Hypothalamus (tissue), 51 donors: ENCODE measurements at regions not wholly inside any gene's neighbourhood (a gene's known extent, or its start where the extent isn't known, plus 50 kb on each side); places are given as distances from the start of the nearest gene placed in this dataset.

Source experiments
- DNase-seq, 51 donors: peaks; one replicate each; lab custom pipeline; 2025; lab: John Stamatoyannopoulos, UW

DNA sequence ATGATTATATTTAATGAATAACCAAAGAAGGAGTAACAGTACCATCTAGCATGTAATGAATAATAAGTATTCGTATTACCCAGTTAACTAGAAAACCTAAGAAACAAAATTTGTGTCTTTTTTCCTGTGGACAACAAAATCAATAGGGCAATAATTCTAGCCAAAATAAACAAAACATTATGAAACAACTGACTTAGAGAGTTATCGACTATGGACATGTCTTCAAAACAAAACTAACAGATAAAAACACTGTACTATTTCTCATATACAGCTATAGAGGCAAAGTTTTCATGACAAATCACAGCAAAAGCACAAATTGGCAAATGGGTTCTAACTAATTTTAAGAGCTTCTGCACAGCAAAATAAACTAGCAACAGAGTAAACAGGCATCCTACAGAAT lies 224.1 kb downstream of the ALX1 start:
- no peak for DNase-seq

DNA sequence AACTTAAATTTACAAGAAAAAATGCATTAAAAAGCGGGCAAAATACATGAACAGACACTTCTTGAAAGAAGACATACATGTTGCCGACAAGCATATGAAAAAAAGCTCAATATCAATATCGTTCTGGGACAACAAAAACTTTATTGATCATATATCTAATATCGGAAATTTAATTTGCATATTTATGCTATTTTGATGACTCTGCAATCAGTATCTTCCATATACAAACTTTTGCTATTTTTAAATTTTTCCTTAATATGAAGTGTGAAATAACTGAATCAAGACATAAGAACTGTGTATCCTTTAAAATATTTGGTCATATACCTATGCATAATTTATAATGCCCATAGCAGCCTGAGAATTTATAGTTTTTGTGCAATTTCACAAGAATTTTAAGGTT lies 224.6 kb downstream of the ALX1 start:
- no peak for DNase-seq

DNA sequence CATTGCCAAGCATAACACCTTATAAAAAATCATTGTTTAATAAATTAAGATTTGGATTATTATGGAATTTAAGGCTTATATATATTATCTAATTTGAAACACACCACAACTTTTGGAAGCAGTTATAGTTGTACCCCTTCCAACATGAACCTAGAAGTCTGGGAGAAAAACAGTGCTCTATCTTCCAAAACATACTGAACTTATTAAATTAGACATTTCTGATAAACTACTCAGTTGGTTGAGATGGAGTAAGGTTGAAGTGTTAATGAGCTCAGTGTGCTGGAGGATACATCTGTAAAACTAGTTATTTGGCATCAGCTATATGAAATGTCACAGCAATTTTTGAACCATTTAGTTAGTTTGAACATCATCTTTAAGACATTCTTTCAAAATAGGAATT lies 227.4 kb downstream of the ALX1 start:
- no peak for DNase-seq

DNA sequence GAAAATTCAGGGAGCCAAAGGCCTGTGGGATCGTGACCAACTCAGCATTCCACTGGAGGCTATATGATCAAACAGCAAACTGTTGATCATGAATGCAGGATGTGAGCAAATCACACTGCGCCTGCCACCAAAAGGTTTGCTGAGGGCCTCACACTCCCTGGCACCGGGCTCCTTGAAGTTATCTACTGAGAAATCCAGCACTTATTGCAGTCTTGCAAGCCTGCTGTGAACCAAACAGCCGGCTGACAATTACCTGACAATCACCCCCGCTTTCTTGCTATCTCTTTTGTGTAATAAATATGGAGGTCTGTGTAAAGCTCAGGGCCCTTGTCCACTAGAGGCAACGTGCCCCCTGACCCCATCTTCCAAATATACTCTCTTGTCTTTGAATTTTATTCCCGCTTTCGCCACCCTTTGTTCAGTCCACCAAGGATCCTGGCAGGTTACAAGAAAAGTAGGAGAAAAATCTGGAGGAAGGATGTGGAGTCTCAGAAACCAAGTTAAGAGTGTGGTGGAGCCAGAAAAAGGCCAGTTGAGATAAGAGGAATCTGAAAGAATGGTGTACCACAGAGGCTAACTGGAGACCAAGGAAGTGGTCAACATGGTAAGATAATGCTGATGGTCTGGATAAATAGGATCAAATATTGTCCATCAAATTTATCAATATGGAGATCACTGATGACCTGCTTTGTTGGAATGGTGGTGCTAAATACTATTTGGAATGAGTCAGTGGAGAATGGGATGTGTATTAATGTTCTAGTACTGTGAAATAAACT lies 229.2 kb downstream of the ALX1 start:
- no peak for DNase-seq

DNA sequence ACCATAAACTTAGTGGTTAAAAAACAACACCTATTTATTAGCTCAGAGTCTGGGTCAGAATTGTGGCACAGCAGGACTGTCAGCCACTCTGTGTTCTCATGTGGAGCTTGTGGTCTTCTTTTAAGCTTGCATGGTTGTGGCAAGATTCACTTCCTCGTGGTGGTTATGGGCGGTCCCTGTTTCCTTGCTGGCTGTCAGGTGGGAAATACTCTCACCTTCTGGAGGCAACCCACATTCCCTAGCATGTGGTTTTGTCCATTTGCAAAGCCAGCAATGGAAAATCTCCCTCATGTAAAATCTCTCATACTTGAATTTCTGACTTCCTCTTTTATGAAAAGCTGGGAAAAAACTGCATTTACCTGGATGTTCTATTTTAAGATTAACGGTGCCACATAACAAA lies 229.8 kb downstream of the ALX1 start:
- DNase-seq = no peak

DNA sequence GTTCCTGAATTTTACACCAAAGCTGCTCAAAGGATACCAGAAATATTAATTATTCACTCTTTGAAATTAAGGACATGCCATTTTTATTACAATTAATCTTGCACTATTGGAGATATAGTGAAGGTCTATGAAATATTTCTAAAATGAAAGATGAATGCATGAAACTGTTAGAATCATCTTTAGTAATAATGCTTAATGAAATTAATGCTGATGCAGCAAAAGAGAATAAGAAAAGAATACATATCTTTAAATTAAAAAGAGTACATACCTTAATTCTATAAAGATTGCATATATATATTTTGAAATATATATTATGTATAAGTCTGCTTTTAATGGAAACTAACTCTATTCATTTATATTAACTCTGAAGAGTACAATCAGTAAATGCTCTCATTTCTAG lies 236.0 kb downstream of the ALX1 start:
- no peak for DNase-seq

DNA sequence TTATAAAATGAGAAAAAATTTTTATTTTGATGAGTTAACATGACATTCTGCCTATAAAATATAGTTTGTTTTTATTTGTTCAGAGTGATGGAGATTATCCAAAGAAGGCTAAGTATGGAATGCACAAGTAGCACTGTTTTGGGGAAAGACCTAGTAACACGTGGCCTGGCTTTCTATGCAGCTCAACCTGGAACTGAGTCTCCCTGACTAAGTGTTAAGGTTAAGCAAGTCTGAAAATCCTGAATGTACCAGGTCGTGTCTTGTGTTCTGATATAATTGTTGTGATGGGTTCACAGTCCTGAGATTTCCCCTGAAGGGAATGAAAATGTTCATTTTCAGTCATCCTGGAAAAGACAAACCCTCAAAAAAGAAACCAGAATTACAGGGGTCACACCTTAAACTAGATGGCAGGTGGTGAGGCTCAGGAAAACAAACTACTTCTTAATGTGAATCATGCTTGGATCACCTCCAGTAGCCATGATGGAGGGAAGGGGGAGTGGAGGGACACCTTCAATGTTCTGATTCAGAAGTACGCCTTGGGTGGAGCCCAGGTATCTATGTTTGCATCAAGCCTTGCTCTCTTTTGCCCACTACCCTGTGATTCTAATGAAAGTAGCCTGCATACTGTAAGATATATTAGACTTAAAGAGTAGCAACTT lies 236.8 kb downstream of the ALX1 start:
- no peak for DNase-seq

DNA sequence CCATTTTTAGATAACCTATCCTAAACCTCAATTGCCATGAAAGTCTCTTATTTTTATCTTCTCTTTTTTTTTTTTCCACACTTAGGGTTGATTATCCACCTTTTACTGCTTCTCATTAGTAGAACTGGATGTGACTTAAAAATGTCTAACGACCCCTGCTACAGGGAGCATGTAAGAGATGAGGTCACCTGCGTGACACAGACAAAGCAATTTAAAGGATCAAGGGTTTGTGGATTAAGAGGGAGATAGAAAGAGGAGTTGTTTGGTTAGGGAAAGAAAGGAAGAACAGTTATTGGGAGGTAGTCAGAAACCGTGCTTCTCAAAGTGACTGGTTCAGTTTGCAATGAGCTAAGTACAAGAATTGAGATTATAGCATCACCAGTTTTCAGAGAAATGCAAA lies 239.1 kb downstream of the ALX1 start:
- no peak for DNase-seq

DNA sequence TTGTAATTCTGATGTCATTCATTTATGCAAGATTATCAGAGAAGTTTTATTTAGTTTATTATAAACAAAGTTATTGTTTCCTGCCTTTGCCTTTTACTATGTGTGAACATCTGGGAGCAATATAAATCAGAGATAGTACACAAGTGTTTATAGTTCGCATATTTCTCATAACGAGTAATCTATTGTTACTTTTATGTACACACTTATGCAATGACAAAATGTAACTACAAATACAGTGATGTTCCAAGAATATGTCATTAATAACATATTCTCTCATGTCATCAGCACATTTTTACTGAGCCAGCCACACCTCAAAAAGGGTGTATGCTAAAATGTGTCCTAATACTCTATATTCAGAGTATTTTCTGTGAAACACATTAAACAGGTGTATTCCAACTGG lies 243.2 kb downstream of the ALX1 start:
- DNase-seq = no peak

DNA sequence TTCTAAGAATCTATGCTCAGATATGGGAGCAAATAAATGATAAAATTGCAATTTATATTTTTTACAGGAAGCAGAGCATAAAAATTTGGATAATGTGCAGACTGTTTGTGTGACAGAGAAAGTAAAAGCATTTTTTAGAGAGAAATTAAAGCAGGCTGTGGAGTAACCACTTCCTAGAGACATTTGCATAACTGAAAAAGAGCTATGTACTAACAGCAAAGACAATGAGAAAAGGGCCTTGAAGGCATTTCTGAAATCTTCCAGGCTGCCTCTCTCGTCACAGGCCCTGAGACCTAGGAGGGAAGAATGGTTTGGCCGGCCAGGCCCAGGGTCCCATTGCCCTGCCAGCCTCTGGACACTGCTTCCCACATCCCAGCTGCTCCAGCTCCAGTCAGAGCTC lies 247.2 kb downstream of the ALX1 start:
- DNase-seq = no peak

DNA sequence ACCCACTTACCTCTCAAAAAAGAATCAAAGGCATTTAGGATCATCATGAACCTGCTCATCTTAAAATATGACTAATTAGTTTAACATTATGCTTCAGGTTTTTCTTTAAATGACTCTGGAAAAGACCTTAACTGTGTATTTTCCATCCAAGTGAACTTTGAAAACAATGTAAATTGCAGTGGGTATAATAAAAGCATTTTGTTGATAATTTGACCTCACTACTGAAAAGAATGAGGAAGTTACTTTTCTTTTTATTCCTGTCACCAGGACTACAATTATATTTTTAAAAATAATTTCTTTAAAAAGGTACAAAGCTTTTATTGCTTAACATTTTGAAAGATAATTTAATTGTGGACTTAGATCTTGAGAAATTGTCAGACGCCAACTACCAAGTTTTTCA lies 249.9 kb downstream of the ALX1 start:
- DNase-seq = no peak

DNA sequence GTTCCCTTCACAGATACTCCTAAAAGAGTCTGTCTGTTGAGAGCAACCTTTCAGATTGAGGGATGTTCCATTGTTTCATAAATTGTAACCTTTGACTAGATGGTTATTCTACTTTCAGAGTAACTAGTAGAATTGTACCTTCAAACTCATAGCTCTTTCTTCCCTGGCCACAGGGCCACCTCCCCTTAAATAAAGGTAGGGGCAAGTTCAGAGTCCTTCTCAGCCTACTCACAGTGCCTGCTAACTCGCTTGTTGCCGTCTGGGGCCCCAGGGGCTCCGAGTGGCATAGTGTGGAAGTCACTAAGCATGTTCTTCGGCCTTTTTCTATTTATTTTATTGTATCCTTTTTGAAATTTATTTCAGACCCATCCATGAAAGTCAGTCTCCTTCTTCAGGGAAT lies 250.4 kb downstream of the ALX1 start:
- no peak for DNase-seq

DNA sequence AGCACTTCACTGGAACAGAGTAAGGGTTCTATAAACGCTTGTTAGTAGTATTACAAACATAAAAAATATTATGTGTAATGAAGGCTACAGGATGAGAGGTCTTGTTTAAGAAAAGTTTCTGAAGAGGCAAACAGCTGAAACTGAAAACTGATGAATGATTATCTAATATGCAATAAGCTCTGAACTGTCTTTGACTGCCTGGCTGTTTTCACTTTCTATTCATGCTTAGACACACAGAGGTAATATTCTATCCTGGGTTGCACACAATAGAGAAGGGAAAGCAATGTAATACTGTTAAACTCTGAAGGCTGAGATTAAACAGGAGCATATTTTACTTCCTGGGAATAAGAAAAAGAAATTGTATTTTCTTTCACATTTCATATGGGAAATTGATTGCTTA lies 251.3 kb downstream of the ALX1 start:
- no peak for DNase-seq

DNA sequence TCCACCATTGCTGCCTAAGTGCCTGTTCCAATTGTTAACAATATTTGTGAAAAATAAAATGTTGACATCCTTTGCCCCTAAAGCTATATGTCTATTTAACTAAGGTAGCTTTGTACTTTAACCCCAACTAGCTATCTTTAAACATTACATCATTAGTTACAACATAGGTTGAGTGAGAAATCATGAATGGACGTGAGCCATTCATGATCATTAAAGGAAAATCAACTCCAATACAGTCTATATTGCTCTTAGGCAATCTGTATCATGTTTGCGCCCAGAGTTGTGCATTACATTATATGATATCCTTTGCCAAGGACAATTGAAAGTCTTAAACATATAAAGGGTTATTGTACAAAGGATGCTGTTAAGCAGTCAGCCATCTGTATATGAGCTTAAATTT lies 269.6 kb downstream of the ALX1 start:
- no peak for DNase-seq

DNA sequence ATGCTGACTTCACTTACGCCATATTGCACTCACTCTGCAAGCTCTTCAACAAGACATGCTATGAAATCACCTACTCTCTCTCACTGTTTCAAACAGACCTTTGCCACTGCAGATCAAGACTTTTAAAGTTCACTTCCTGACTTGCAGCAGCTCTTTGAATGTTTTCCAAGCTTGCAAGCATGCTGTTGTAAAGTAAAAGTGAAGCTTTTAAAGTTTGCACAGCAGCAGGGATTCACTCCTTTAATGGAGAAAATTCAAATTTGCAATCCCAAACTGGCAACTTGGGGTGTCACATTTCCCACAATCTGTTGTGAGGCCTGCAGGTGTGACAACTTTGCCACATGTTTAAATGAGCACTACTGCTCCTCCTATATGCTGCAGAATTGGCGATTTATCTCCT lies 270.9 kb downstream of the ALX1 start:
- DNase-seq = no peak

DNA sequence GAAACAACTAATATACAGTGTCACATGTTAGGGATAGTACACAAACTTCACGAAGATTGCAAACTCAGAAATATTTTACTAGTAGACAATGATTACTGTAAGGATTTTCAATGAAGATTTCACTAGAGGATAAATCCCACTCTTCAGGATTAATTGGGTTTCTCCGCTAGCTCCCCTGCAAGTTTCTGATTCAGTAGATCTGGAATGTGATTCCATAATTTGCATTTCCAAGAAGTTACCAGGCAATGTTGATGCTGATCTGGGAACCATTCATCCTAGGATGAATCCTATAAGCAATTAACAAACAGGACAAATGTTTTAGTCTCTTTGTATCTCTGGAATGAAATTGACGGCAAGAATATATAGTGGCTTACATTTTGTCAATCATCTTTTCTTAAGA lies 272.4 kb downstream of the ALX1 start:
- DNase-seq = no peak

DNA sequence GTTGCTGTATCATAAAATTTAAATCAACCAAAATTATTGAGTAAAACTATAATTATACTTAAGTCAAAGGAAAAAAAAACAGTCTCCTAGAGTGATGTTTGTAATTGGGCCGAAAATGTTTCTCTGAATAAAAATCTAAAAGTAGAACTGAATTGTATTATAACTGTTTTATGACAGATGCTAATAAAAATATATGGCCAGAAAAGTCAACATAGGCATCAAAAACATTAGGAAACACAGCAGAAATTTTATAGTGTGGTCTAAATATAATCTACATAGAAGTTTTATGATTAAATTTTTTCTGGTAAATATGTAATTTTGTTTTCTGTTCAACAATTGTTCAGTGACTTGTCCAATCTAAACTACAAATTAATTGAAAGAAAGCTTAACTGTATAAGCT lies 277.8 kb downstream of the ALX1 start:
- DNase-seq = no peak

DNA sequence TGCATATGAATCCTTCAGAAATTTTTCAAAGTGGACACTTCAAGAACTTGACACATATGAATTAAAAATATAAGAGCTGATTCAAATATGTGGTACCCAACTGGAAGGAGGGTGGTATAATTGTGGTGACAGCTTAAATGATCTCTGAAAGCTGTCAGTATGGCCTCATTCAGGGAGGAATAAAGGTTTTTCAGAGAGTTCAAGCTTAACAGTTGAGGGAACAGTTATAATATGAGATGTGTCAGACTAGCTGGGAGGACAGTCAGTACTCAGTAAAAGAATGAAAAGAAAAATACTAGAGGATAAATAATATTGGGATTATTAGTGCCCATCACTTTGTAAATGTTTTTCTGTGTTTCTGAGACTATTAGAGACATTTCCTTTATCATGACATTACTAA lies 277.5 kb downstream of the RASSF9 start:
- DNase-seq = no peak

DNA sequence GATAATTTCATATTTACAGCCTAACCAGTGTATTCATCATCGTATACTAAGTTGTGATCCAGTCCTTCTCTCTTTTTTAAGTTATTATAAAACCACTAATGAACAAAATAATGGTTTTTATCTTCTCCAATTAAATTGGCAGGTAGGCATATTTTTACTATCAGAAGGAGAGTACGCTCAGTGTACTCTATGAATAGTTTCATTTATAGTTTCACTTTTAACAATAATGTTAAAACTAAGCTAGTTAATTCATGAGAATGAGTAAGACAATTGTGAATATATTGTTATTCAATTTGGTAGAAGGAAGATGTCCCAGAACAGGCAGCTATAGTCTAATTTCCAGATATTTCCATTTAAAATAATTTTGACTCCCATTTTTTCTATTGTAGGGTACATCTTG lies 277.1 kb downstream of the RASSF9 start:
- no peak for DNase-seq

DNA sequence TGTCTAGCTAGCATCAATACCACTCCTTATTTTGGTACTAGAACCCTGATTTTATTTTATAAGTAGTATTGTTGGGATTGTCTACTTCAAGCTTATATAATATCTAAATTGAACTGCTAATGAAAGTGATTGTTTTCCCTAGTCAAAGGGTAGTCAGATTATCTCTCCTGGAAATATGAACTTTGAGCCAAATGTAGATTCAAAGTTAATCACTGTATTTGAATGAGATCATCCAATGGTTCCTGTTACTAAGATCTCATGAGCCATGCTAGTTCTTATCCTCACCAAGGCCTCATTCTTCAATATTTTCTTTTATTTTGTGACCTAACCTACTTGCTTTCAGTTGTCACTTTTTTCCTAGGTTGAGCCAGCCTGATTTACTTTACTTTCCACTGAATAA lies 276.7 kb downstream of the RASSF9 start:
- DNase-seq = no peak

DNA sequence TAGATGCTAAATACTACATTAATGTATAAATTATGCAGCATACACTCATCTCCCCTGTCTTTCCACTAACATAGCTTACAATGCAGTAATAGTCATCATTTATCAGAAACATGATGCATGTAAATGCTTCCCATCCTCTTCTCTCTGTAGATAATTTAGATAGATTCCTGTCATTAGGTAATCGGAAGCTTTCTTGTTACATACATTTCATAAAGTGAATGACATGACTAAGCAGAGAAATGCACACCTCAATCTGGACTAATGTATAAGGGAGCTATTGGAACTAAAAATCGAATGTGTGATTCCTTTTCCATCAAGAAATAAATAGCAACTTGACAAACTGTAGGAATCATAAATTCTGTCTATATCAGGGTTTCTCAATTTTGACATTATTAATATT lies 273.4 kb downstream of the RASSF9 start:
- no peak for DNase-seq

DNA sequence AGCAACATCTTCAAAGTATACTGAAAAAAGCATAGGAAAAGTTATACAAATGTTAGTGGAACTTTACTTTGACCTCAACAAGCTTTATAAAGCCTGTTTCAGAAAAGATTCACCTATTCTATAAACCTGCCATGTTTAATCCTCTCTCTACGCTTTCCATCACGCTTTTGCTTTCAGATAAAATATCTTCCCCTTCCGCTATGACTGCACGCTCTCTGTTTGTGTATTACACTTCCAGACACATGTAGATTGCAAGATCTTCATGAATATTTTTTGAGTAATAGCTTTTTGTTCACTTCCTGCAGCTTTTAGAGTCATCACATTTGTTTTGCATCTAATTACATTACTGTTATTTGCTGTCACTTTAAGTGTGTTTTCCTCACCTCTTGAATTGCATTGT lies 271.4 kb downstream of the RASSF9 start:
- no peak for DNase-seq
